IPS-20b (cell line): ENCODE measurements at regions not wholly inside any gene's neighbourhood (a gene's known extent, or its start where the extent isn't known, plus 50 kb on each side); places are given as distances from the start of the nearest gene placed in this dataset.

ENCODE experiments used
- H3K27ac ChIP-seq: one replicate; pipeline ENCODE4 v1.5.1; 2013; ENCODE audit warnings: low read length
- H3K27me3 ChIP-seq: 2 replicates; pipeline ENCODE4 v1.6.1; 2013; ENCODE audit warnings: mild to moderate bottlenecking, low read length, inconsistent platforms; ENCODE audit not compliant: insufficient read depth
- H3K36me3 ChIP-seq: 2 replicates; pipeline ENCODE4 v1.6.1; 2013; ENCODE audit warnings: low read depth, mild to moderate bottlenecking, inconsistent platforms, low read length, moderate library complexity; ENCODE audit not compliant: insufficient read depth
- H3K4me1 ChIP-seq: 2 replicates; pipeline ENCODE4 v1.6.1; 2013; ENCODE audit warnings: mild to moderate bottlenecking, control low read depth, inconsistent platforms, low read length, moderate library complexity; ENCODE audit not compliant: insufficient read depth
- H3K4me3 ChIP-seq: 2 replicates; pipeline ENCODE4 v1.5.1; 2013; ENCODE audit warnings: mild to moderate bottlenecking, low read length, inconsistent platforms
- H3K9ac ChIP-seq: 2 replicates; pipeline ENCODE4 v1.6.1; 2013; ENCODE audit warnings: low read depth, mild to moderate bottlenecking, inconsistent platforms, low read length, moderate library complexity
- H3K9me3 ChIP-seq: 2 replicates; pipeline ENCODE4 v1.6.1; 2013; ENCODE audit warnings: mild to moderate bottlenecking, low read depth, low read length, inconsistent platforms; ENCODE audit not compliant: insufficient read depth

DNA sequence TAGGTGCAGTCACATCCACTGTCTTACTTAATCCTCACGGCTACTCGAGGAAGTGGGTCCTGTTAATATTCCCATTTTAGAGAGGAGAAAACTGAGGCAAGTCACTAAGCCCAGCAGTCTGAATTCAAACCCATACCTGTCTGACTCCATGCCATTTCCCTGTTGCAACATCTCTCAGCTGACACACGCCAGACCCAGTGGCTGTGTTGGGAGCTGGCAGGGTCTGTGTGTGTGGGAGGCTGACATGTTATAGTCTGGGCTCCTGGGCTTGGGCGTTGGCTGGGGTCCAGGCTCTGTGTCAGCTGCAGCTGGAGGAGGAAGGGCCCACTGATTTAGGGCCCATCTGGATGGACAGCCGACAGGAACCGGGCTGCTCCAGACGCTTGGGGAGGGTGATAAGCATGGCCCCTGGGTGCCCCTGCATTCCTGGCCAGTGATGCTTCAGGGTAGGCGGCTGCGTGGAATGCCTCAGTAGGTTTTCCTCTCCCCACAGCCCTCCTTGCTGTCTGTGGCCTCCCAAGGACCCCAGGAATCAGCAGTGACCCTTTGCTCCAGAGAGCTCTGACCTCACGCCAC is 562.5 kb downstream of the MN1 start:
- Histone ChIP-seq H3K9me3 (no peaks in the 10 kb centered on the region), H3K36me3 (no peaks in the 10 kb centered on the region), H3K27ac (no peak overlapping the region), H3K4me3 (no peak overlapping the region), H3K4me1 (no peaks in the 10 kb centered on the region), H3K27me3 (no peaks in the 10 kb centered on the region), H3K9ac (no peak overlapping the region)

GRCh38 chr22:27239520-27239919 is 562.0 kb downstream of the MN1 start:
- Histone ChIP-seq H3K4me1 (no peaks in the 10 kb centered on the region), H3K9me3 (no peaks in the 10 kb centered on the region), H3K27me3 (no peaks in the 10 kb centered on the region), H3K36me3 (no peaks in the 10 kb centered on the region), H3K9ac (no peak overlapping the region), H3K4me3 (no peak overlapping the region), H3K27ac (no peak overlapping the region)

DNA sequence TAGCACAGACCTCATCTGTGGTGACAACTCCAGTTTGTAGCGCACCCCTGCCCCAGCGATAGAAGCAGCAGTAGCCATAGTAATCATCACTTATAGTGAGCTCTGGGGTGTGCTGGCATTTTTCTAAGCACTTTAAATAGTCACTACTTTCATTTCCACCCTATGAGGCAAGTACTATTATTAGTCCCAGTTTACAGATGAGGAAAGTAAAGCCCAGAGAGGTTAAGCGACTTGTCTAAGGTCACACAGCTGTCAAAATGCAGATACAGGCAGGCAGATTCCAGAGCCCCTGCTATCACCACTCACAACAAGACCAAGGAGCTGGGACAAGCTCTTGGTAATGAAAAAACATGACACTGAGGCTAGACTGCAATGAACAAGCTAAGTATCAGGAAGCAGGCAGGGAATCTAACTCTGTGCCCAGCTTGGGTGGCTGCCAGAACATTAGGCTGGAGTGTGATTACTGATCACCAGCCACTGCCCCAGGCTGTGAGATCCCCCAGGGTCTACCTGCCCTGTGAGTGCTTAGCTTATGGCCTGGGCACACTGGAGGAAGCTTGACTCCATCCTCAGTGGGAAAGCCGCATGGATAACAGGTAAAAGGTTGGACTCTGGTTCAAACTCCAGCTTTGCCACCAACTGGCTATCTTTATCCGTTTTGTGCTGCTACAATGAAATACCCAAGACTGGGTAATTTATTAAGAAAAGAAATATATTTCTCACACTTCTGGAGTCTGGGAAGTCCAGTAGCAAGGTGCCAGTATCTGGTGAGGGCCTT is 561.1 kb downstream of the MN1 start:
- Histone ChIP-seq H3K27me3 (no peaks in the 10 kb centered on the region), H3K9ac (no peak overlapping the region), H3K36me3 (no peaks in the 10 kb centered on the region), H3K9me3 (no peaks in the 10 kb centered on the region), H3K27ac (no peak overlapping the region), H3K4me3 (no peak overlapping the region), H3K4me1 (no peaks in the 10 kb centered on the region)

DNA sequence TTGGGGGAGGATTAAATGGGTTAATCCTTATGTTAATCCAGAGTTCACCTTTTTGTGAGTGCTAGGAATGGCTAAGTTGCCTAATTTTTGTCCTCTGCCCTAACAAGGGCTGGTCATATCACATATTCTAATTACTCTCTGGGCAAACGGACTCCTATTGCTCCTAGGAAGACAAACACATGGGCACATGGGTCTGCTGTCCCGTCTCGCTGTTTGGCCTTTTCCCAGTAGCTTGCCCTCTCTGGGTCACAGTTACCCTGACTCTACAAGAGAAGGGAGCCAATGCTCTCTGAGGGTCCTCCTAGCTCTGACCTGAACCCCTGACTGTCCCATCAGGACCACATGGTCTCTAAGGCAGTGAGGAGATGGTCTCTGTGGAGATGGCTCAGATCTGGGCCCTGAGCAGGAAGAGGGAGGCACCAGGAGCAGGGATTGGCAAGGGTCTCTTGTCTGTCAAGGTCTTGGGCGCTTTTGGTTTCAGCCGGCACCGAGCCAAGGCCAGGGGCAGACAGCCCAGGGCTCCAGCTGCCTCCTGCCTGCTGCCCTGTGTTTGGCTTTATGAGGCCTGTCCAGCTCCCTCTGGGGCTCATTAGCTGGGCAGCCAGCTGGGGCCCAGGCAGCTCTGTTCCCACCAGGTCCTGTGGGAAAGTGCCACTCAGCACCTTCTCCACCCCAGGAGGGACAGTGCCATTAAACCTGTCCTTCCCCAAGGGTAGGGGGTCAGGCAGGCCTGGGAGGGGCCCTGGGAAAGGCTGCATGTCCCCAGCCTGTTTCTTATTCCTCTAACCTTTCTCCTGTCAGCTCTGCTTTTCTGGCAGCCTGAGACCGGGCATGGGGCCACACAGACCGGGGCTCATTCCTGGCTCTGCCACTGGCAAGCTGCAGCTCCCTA is 559.9 kb downstream of the MN1 start:
- H3K36me3 ChIP-seq: no peaks in the 10 kb centered on the region
- H3K9ac ChIP-seq: no peak overlapping the region
- no peaks in the 10 kb centered on the region for H3K27me3 ChIP-seq
- H3K4me3 ChIP-seq: no peak overlapping the region
- no peak overlapping the region for H3K27ac ChIP-seq
- H3K4me1 ChIP-seq: no peaks in the 10 kb centered on the region
- H3K9me3 ChIP-seq: no peaks in the 10 kb centered on the region

GRCh38 chr22:27242474-27242873 is 559.1 kb downstream of the MN1 start:
- Histone ChIP-seq H3K27ac (no peak overlapping the region), H3K27me3 (no peaks in the 10 kb centered on the region), H3K36me3 (no peaks in the 10 kb centered on the region), H3K4me1 (no peaks in the 10 kb centered on the region), H3K4me3 (no peak overlapping the region), H3K9me3 (no peaks in the 10 kb centered on the region), H3K9ac (no peak overlapping the region)

GRCh38 chr22:27242917-27243589 is 558.5 kb downstream of the MN1 start:
- Histone ChIP-seq H3K4me1 (no peaks in the 10 kb centered on the region; the same call in 1 of the 2 replicates), H3K9me3 (no peaks in the 10 kb centered on the region), H3K36me3 (no peaks in the 10 kb centered on the region), H3K4me3 (no peak overlapping the region), H3K27ac (no peak overlapping the region), H3K27me3 (no peaks in the 10 kb centered on the region), H3K9ac (no peak overlapping the region)

DNA sequence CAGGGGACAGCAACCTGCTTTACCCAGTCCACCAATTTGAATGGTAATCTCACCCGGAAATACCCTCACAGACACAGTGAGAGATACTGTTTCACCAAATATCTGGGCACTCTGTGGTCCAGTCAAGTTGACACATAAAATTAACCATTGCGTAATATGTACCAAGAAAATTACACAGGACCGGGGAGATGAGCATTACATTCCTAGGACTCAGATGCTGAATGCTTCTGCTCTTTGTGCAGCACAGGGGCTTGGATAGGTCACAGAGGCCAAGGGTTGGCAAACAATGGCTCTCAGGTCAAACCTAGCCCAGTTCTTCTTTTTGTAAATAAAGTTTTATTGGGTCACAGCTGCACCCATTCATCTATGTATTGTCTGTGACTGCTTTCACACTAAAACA is 557.2 kb downstream of the MN1 start:
- H3K9me3 ChIP-seq: no peaks in the 10 kb centered on the region
- no peaks in the 10 kb centered on the region for H3K27me3 ChIP-seq
- H3K36me3 ChIP-seq: no peaks in the 10 kb centered on the region
- H3K9ac ChIP-seq: no peak overlapping the region
- no peak overlapping the region for H3K4me3 ChIP-seq
- no peak overlapping the region for H3K27ac ChIP-seq
- no peaks in the 10 kb centered on the region; the same call in 1 of the 2 replicates for H3K4me1 ChIP-seq

GRCh38 chr22:27245056-27245455 is 556.5 kb downstream of the MN1 start:
- Histone ChIP-seq H3K4me1 (no peaks in the 10 kb centered on the region; the same call in 1 of the 2 replicates), H3K9me3 (no peaks in the 10 kb centered on the region), H3K27me3 (no peaks in the 10 kb centered on the region), H3K9ac (no peak overlapping the region), H3K27ac (no peak overlapping the region), H3K36me3 (no peaks in the 10 kb centered on the region), H3K4me3 (no peak overlapping the region)

GRCh38 chr22:27246558-27246957 is 555.0 kb downstream of the MN1 start:
- no peaks in the 10 kb centered on the region for H3K36me3 ChIP-seq
- no peak overlapping the region for H3K27ac ChIP-seq
- H3K4me3 ChIP-seq: no peak overlapping the region
- H3K9me3 ChIP-seq: no peaks in the 10 kb centered on the region
- no peaks in the 10 kb centered on the region for H3K27me3 ChIP-seq
- H3K9ac ChIP-seq: no peak overlapping the region
- H3K4me1 ChIP-seq: no peaks in the 10 kb centered on the region; the same call in 1 of the 2 replicates

GRCh38 chr22:27247701-27248434 is 553.7 kb downstream of the MN1 start:
- Histone ChIP-seq H3K9ac (no peak overlapping the region), H3K4me1 (no peaks in the 10 kb centered on the region; the same call in 1 of the 2 replicates), H3K9me3 (no peaks in the 10 kb centered on the region), H3K4me3 (no peak overlapping the region), H3K36me3 (no peaks in the 10 kb centered on the region), H3K27ac (no peak overlapping the region), H3K27me3 (no peaks in the 10 kb centered on the region)

DNA sequence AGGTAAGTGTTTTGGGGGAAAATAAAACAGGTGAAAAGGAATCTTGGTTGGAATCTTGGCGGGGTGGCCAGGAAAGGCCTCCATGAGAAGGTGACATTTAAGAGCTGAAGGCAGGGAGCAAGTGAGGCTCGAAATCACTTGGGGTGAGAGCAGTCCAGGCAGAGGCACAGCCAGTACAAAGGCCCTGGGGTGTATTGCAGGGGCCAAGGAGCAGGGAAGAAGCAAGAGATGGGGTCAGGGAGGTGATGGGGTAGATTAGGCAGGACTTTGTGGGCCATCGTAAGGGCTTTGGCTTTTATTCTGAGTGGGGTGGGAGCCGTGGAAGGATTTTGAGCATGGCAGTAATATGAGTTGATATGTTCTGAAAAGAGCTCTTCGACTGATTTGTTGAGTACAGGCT is 551.1 kb downstream of the MN1 start:
- Histone ChIP-seq H3K27me3 (no peaks in the 10 kb centered on the region), H3K4me3 (no peak overlapping the region), H3K27ac (no peak overlapping the region), H3K4me1 (no peaks in the 10 kb centered on the region; the same call in 1 of the 2 replicates), H3K36me3 (no peaks in the 10 kb centered on the region), H3K9ac (no peak overlapping the region), H3K9me3 (peaks cover 3% of the 10 kb centered on the region; the same call in 1 of the 2 replicates)
